Vagina (tissue), 2 donors: ENCODE measurements at regions not wholly inside any gene's neighbourhood (a gene's known extent, or its start where the extent isn't known, plus 50 kb on each side); places are given as distances from the start of the nearest gene placed in this dataset.

ENCODE experiments used
- CTCF ChIP-seq, 3 experiments: fragments of 450-650 bp in 2 of 3; fragments of 200-600 bp in 1 of 3; sonication (generic) in 1 of 3; IDR thresholded peaks; one replicate each; pipeline ENCODE4 v1.5.1; 2017 to 2019; ENCODE audit warnings: antibody characterized with exemption in 3 of 3, mild to moderate bottlenecking in 2 of 3, moderate library complexity in 2 of 3
- POLR2A ChIP-seq, 2 donors: fragments of 450-650 bp; IDR thresholded peaks; one replicate each; pipeline ENCODE4 v1.6.1; 2017; ENCODE audit warnings: antibody characterized with exemption in 2 of 2, mild to moderate bottlenecking in 2 of 2, moderate library complexity in 2 of 2

GRCh38 chr2:235405612-235406361 lies 88.1 kb upstream of the AGAP1 start:
- no peak for TF ChIP-seq POLR2A (IDR thresholded peaks at IDR 0.05)
- no peak for TF ChIP-seq CTCF (IDR thresholded peaks at IDR 0.05)
